ENCODE measurements at regions not wholly inside any gene's neighbourhood (a gene's known extent, or its start where the extent isn't known, plus 50 kb on each side); places are given as distances from the start of the nearest gene placed in this dataset.
A peak's percentile ranks its signal among the peaks of the same experiment; 100 is the strongest.

DNA sequence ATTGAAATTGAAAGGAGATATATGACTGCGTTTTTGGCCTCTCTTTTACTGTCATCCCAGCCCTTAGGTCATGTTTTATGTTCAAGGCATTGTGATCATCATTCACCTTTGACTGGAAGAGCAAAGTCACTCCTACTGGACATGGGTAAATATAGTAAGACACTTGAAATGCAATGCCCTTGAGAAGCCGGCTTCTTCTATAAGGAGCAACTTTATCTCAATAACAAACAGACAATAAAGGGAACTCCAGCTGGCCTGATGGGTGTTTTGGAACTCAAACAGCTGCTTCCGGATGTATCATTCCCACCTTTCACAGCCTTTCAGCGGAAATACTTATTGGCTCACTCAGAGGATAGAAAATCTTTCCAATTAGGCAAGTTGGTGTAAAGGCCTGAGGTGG is 65.1 kb upstream of the C4orf54 start:
- Histone ChIP-seq H3K4me3 (no peak overlapping the region), H3K27me3 (ENCODE audit: low read depth) (no peaks in the 10 kb centered on the region), H3K9me3 (replicated peaks) (peaks cover 3% of the 10 kb centered on the region), H3K27ac (replicated peaks) (peak overlapping the region; percentile 89), H3K36me3 (no peaks in the 10 kb centered on the region), H3K4me1 (peaks cover 34% of the 10 kb centered on the region)
- TF ChIP-seq, protein P1, sequence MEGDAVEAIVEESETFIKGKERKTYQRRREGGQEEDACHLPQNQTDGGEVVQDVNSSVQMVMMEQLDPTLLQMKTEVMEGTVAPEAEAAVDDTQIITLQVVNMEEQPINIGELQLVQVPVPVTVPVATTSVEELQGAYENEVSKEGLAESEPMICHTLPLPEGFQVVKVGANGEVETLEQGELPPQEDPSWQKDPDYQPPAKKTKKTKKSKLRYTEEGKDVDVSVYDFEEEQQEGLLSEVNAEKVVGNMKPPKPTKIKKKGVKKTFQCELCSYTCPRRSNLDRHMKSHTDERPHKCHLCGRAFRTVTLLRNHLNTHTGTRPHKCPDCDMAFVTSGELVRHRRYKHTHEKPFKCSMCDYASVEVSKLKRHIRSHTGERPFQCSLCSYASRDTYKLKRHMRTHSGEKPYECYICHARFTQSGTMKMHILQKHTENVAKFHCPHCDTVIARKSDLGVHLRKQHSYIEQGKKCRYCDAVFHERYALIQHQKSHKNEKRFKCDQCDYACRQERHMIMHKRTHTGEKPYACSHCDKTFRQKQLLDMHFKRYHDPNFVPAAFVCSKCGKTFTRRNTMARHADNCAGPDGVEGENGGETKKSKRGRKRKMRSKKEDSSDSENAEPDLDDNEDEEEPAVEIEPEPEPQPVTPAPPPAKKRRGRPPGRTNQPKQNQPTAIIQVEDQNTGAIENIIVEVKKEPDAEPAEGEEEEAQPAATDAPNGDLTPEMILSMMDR (IDR thresholded peaks at IDR 0.05; ENCODE audit: borderline replicate concordance): no peak
- DNase-seq: no peak
- intact Hi-C loops (cut with micrococcal nuclease): no loop called here

DNA sequence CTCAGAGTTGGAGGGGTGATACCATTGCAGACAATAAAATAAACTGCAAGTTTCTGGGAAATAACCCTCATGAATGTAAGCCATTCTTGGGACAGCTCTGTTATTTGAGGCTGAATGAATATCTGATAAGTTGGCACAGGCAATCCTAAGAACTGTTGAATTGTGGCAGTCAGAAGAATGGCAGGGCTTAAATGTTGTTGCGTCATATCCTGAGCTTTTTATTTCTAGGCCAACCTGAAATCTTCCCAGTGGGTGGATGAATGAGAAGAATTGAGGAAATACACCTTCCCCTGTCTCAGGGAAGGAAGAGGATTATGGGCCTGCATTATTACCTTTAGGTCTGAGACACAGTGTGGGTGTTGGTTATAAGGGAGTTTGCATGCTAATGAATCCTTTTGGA is 64.4 kb upstream of the C4orf54 start:
- Histone ChIP-seq H3K4me3 (no peak overlapping the region), H3K36me3 (no peaks in the 10 kb centered on the region), H3K27me3 (ENCODE audit: low read depth) (no peaks in the 10 kb centered on the region), H3K4me1 (peaks cover 34% of the 10 kb centered on the region), H3K9me3 (replicated peaks) (no peaks in the 10 kb centered on the region), H3K27ac (replicated peaks) (peak overlapping the region; percentile 89)
- intact Hi-C loops (cut with micrococcal nuclease): no loop called here
- DNase-seq: no peak
- TF ChIP-seq, protein P1 (IDR thresholded peaks at IDR 0.05; ENCODE audit: borderline replicate concordance): no peak

GRCh38 chr4:99720206-99720605 is 62.6 kb upstream of the C4orf54 start:
- intact Hi-C loops (cut with micrococcal nuclease): no loop called here
- H3K4me3 ChIP-seq: no peak overlapping the region
- no peak for DNase-seq
- H3K9me3 ChIP-seq (replicated peaks): no peaks in the 10 kb centered on the region
- no peaks in the 10 kb centered on the region for H3K27me3 ChIP-seq (ENCODE audit: low read depth)
- TF ChIP-seq, protein P1 (IDR thresholded peaks at IDR 0.05; ENCODE audit: borderline replicate concordance): no peak
- no peak overlapping the region for H3K27ac ChIP-seq (replicated peaks)
- no peaks in the 10 kb centered on the region for H3K36me3 ChIP-seq
- H3K4me1 ChIP-seq: peaks cover 43% of the 10 kb centered on the region

DNA sequence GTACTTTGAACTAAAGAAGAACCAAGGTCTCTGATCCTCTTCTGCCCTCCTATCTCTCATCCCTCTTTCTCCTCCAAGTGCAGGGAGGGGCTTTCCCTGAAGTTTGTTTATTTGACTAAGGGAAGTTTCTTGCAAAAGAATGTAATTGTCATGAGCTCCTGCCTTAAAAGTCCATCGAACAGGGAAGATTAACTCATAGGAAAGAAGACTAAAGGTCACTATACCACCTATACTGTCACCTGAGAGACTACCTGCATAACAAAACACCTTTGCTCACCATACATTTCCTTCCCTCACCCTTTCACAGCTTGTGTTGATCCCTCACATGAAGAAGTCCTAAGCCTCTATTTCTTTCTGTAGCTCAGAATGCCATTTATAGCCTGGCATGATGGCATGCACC is 59.4 kb upstream of the C4orf54 start:
- no peaks in the 10 kb centered on the region for H3K9me3 ChIP-seq (replicated peaks)
- no peaks in the 10 kb centered on the region for H3K27me3 ChIP-seq (ENCODE audit: low read depth)
- peaks cover 37% of the 10 kb centered on the region for H3K4me1 ChIP-seq
- H3K27ac ChIP-seq (replicated peaks): no peak overlapping the region
- TF ChIP-seq, protein P1 (IDR thresholded peaks at IDR 0.05; ENCODE audit: borderline replicate concordance): no peak
- no peak for DNase-seq
- intact Hi-C loops (cut with micrococcal nuclease): loop anchor here (10.0 kb wide), 1 partner anchor 142 kb away; the partner anchor contains the start of gene MTTP
- no peaks in the 10 kb centered on the region for H3K36me3 ChIP-seq
- H3K4me3 ChIP-seq: no peak overlapping the region

GRCh38 chr4:99715286-99715685 is 57.7 kb upstream of the C4orf54 start:
- no peaks in the 10 kb centered on the region for H3K27me3 ChIP-seq (ENCODE audit: low read depth)
- no peaks in the 10 kb centered on the region for H3K36me3 ChIP-seq
- peak overlapping the region; percentile 55 for H3K27ac ChIP-seq (replicated peaks)
- intact Hi-C loops (cut with micrococcal nuclease): loop anchor here (10.0 kb wide), 1 partner anchor 140 kb away; the partner anchor contains the start of gene MTTP
- H3K4me3 ChIP-seq: no peak overlapping the region
- no peaks in the 10 kb centered on the region for H3K9me3 ChIP-seq (replicated peaks)
- no peak for DNase-seq
- H3K4me1 ChIP-seq: peaks cover 32% of the 10 kb centered on the region
- TF ChIP-seq, protein P1 (IDR thresholded peaks at IDR 0.05; ENCODE audit: borderline replicate concordance): no peak

All from left ventricle myocardium inferior (tissue), 1 donor.